PFSK-1 (cell line): ENCODE measurements at regions not wholly inside any gene's neighbourhood (a gene's known extent, or its start where the extent isn't known, plus 50 kb on each side); places are given as distances from the start of the nearest gene placed in this dataset.

ENCODE experiments used
- POLR2AphosphoS5 ChIP-seq: IDR thresholded peaks from 2 replicates; pipeline ENCODE4 v1.6.1; 2012; ENCODE audit warnings: low read depth, mild to moderate bottlenecking, control low read depth, low read length, moderate library complexity
- REST ChIP-seq, 2 experiments: IDR thresholded peaks; 2 replicates each; pipeline versions ENCODE4 v1.6.1 to v1.8.0; 2011 to 2012; ENCODE audit warnings: low read depth in 2 of 2, low read length in 2 of 2, control low read depth in 1 of 2, inconsistent platforms in 1 of 2, mild to moderate bottlenecking in 1 of 2, moderate library complexity in 1 of 2; ENCODE audit not compliant: insufficient read depth in 1 of 2
- TAF1 ChIP-seq: IDR thresholded peaks from 2 replicates; pipeline ENCODE4 v1.6.1; 2012; ENCODE audit warnings: low read length, control low read depth, borderline replicate concordance; ENCODE audit not compliant: insufficient read depth

- TF ChIP-seq POLR2AphosphoS5 (no peak), TAF1 (no peak), REST (IDR thresholded peaks at IDR 0.05; ENCODE audit: insufficient read depth in 1 of 2, low read depth in 2 of 2, low read length in 2 of 2) (no peak)
Observed at GRCh38 chr10:64449603-64450002, 928.4 kb downstream of the REEP3 start.
